Activated CD4-positive, alpha-beta T cell treated with anti-CD3 and anti-CD28 coated beads, Interleukin-10, Interleukin-2, amounts not matched to agents 100 ng/mL and 50 ng/mL, durations not matched to agents 16 hours and 8 hours (primary cell): ENCODE measurements at regions not wholly inside any gene's neighbourhood (a gene's known extent, or its start where the extent isn't known, plus 50 kb on each side); places are given as distances from the start of the nearest gene placed in this dataset.

ENCODE experiments used
- DNase-seq: peaks from one replicate; pipeline ENCODE4 v3.0.0-alpha.2; 2020

GRCh38 chr6:153621491-153621890 is 417.5 kb upstream of the OPRM1 start:
- no peak for DNase-seq

GRCh38 chr6:153621070-153621469 is 418.0 kb upstream of the OPRM1 start:
- DNase-seq, result no peak

GRCh38 chr6:153618371-153619322 is 420.4 kb upstream of the OPRM1 start:
- DNase-seq, result no peak

- no peak for DNase-seq
Observed at GRCh38 chr6:153616506-153616905, 422.5 kb upstream of the OPRM1 start.

GRCh38 chr6:153613719-153614455 is 425.2 kb upstream of the OPRM1 start:
- DNase-seq, result no peak

GRCh38 chr6:153602401-153602800 is 436.6 kb upstream of the OPRM1 start:
- DNase-seq, result no peak

GRCh38 chr6:153599901-153600300 is 439.1 kb upstream of the OPRM1 start:
- DNase-seq, result no peak

GRCh38 chr6:153595903-153596302 is 443.1 kb upstream of the OPRM1 start:
- DNase-seq, result no peak

- DNase-seq, result no peak
Observed at GRCh38 chr6:153594871-153595270, 444.2 kb upstream of the OPRM1 start.

- DNase-seq, result peak; percentile 5
Observed at GRCh38 chr6:153591159-153591558, 447.9 kb upstream of the OPRM1 start.

- no peak for DNase-seq
Observed at GRCh38 chr6:153590411-153590810, 448.6 kb upstream of the OPRM1 start.

- no peak for DNase-seq
Observed at GRCh38 chr6:153588330-153588729, 450.7 kb upstream of the OPRM1 start.

- DNase-seq, result no peak
Observed at GRCh38 chr6:153583685-153584084, 452.6 kb upstream of the RGS17 start.

GRCh38 chr6:153580776-153581175 is 449.7 kb upstream of the RGS17 start:
- no peak for DNase-seq

GRCh38 chr6:153575528-153575927 is 444.4 kb upstream of the RGS17 start:
- no peak for DNase-seq

- DNase-seq, result no peak
Observed at GRCh38 chr6:153574231-153574630, 443.1 kb upstream of the RGS17 start.

GRCh38 chr6:153572371-153572770 is 441.3 kb upstream of the RGS17 start:
- DNase-seq, result no peak

- DNase-seq, result no peak
Observed at GRCh38 chr6:153568628-153569027, 437.5 kb upstream of the RGS17 start.

GRCh38 chr6:153564803-153565202 is 433.7 kb upstream of the RGS17 start:
- DNase-seq, result no peak

GRCh38 chr6:153563001-153563400 is 431.9 kb upstream of the RGS17 start:
- no peak for DNase-seq

GRCh38 chr6:153553627-153554026 is 422.5 kb upstream of the RGS17 start:
- no peak for DNase-seq

- no peak for DNase-seq
Observed at GRCh38 chr6:153539602-153540001, 408.5 kb upstream of the RGS17 start.

GRCh38 chr6:153538491-153538890 is 407.4 kb upstream of the RGS17 start:
- DNase-seq, result no peak

- no peak for DNase-seq
Observed at GRCh38 chr6:153537422-153537821, 406.3 kb upstream of the RGS17 start.
